Neural progenitor cell (in vitro differentiated cells): ENCODE measurements at regions not wholly inside any gene's neighbourhood (a gene's known extent, or its start where the extent isn't known, plus 50 kb on each side); places are given as distances from the start of the nearest gene placed in this dataset.

ENCODE experiments used
- DNase-seq: peaks from one replicate; pipeline ENCODE4 v3.0.0-alpha.2; 2016; ENCODE audit warnings: low spot score
- H2AFZ ChIP-seq: fragments of 200-600 bp; sonication (generic); replicated peaks from 2 replicates; pipeline ENCODE4 v1.6.1; 2016; ENCODE audit warnings: antibody characterized with exemption
- H3F3A ChIP-seq: fragments of 200-600 bp; sonication (generic); 2 replicates; pipeline ENCODE4 v1.6.1; 2016; ENCODE audit warnings: antibody characterized with exemption, low read depth
- H3K27ac ChIP-seq: fragments of 200-600 bp; sonication (generic); 2 replicates; pipeline ENCODE4 v1.5.1; 2016; ENCODE audit warnings: mild to moderate bottlenecking
- H3K27me3 ChIP-seq: fragments of 200-600 bp; sonication (generic); 2 replicates; pipeline ENCODE4 v1.6.1; 2016; ENCODE audit warnings: mild to moderate bottlenecking, moderate library complexity
- H3K36me3 ChIP-seq: fragments of 200-600 bp; sonication (generic); 2 replicates; pipeline ENCODE4 v1.5.1; 2016
- H3K4me1 ChIP-seq: fragments of 200-600 bp; sonication (generic); 2 replicates; pipeline ENCODE4 v1.6.1; 2016; ENCODE audit warnings: mixed run types
- H3K4me2 ChIP-seq: fragments of 200-600 bp; sonication (generic); 2 replicates; pipeline ENCODE4 v1.6.1; 2016
- H3K4me3 ChIP-seq: fragments of 200-600 bp; sonication (generic); 2 replicates; pipeline ENCODE4 v1.5.1; 2016
- H3K79me2 ChIP-seq: fragments of 200-600 bp; sonication (generic); 2 replicates; pipeline ENCODE4 v1.6.1; 2016; ENCODE audit warnings: low read depth
- H3K9ac ChIP-seq: fragments of 200-600 bp; sonication (generic); 2 replicates; pipeline ENCODE4 v1.6.1; 2016
- H3K9me3 ChIP-seq: fragments of 200-600 bp; sonication (generic); 2 replicates; pipeline ENCODE4 v1.5.1; 2016; ENCODE audit warnings: low read depth
- H4K20me1 ChIP-seq: fragments of 200-600 bp; sonication (generic); 2 replicates; pipeline ENCODE4 v1.6.1; 2016; ENCODE audit warnings: low read depth
- H3K27ac Mint-ChIP-seq: 3 replicates; pipeline ENCODE4 v1.8.0; 2021; ENCODE audit warnings: mixed read lengths
- H3K27me3 Mint-ChIP-seq: 2 replicates; pipeline ENCODE4 v1.8.0; 2022; ENCODE audit warnings: low read depth, mild to moderate bottlenecking, inconsistent platforms, moderate library complexity, mixed read lengths; ENCODE audit not compliant: insufficient read depth
- H3K36me3 Mint-ChIP-seq: 3 replicates; pipeline ENCODE4 v1.8.0; 2021; ENCODE audit warnings: mixed read lengths
- H3K4me1 Mint-ChIP-seq: 3 replicates; pipeline ENCODE4 v1.8.0; 2021; ENCODE audit warnings: mixed read lengths
- H3K4me3 Mint-ChIP-seq: 3 replicates; pipeline ENCODE4 v1.8.0; 2021; ENCODE audit warnings: mild to moderate bottlenecking, moderate library complexity, mixed read lengths
- H3K9me3 Mint-ChIP-seq: 3 replicates; pipeline ENCODE4 v1.8.0; 2020; ENCODE audit warnings: mixed read lengths
- CTCF ChIP-seq: fragments of 200-600 bp; sonication (generic); IDR thresholded peaks from 2 replicates; pipeline ENCODE4 v1.5.1; 2017; ENCODE audit warnings: antibody characterized with exemption, mild to moderate bottlenecking
- EZH2 ChIP-seq: fragments of 200-600 bp; sonication (generic); IDR thresholded peaks from 2 replicates; pipeline ENCODE4 v1.6.1; 2017; ENCODE audit warnings: antibody characterized with exemption, mild to moderate bottlenecking, moderate library complexity
- EZH2phosphoT487 ChIP-seq: fragments of 200-600 bp; sonication (generic); IDR thresholded peaks from 2 replicates; pipeline ENCODE4 v1.6.1; 2017; ENCODE audit warnings: antibody characterized with exemption

- no peak overlapping the region for H3K4me2 ChIP-seq
- H3K27ac Mint-ChIP-seq: no peak overlapping the region
- TF ChIP-seq EZH2phosphoT487 (no peak), CTCF (no peak), EZH2 (no peak)
- H4K20me1 ChIP-seq: no peaks in the 10 kb centered on the region
- H3K9ac ChIP-seq: no peak overlapping the region
- no peak overlapping the region for H3K27ac ChIP-seq
- H3F3A ChIP-seq: no peaks in the 10 kb centered on the region
- H3K4me3 Mint-ChIP-seq: peak overlapping the region; percentile 18
- no peaks in the 10 kb centered on the region for H3K9me3 ChIP-seq
- no peaks in the 10 kb centered on the region for H3K36me3 ChIP-seq
- no peaks in the 10 kb centered on the region for H3K36me3 Mint-ChIP-seq
- H3K27me3 Mint-ChIP-seq: peaks cover 8% of the 10 kb centered on the region
- H3K4me3 ChIP-seq: no peak overlapping the region
- peak overlapping the region; percentile 44 for H2AFZ ChIP-seq
- H3K9me3 Mint-ChIP-seq: peaks cover 4% of the 10 kb centered on the region
- peak; percentile 57 for DNase-seq
- H3K4me1 Mint-ChIP-seq: peaks cover 29% of the 10 kb centered on the region
- H3K4me1 ChIP-seq: no peaks in the 10 kb centered on the region
- no peaks in the 10 kb centered on the region for H3K27me3 ChIP-seq
- H3K79me2 ChIP-seq: no peaks in the 10 kb centered on the region
These were observed 521.5 kb downstream of the BCOR start for GRCh38 chrX:39576041-39576872.

- no peak overlapping the region for H3K27ac ChIP-seq
- no peak overlapping the region for H3K4me3 ChIP-seq
- H3K27me3 ChIP-seq: no peaks in the 10 kb centered on the region
- peak overlapping the region; percentile 22 for H3K4me3 Mint-ChIP-seq
- no peak overlapping the region for H3K4me2 ChIP-seq
- no peaks in the 10 kb centered on the region for H3K36me3 Mint-ChIP-seq
- H3K4me1 Mint-ChIP-seq: peaks cover 29% of the 10 kb centered on the region
- TF ChIP-seq EZH2phosphoT487: no peak
- no peak for TF ChIP-seq EZH2
- no peak for TF ChIP-seq CTCF
- H3K36me3 ChIP-seq: no peaks in the 10 kb centered on the region
- no peak for DNase-seq
- H3K4me1 ChIP-seq: no peaks in the 10 kb centered on the region
- peaks cover 8% of the 10 kb centered on the region for H3K27me3 Mint-ChIP-seq
- H3F3A ChIP-seq: no peaks in the 10 kb centered on the region
- H3K9me3 ChIP-seq: no peaks in the 10 kb centered on the region
- no peaks in the 10 kb centered on the region for H4K20me1 ChIP-seq
- H3K79me2 ChIP-seq: no peaks in the 10 kb centered on the region
- peaks cover 4% of the 10 kb centered on the region for H3K9me3 Mint-ChIP-seq
- H2AFZ ChIP-seq: no peak overlapping the region
- H3K9ac ChIP-seq: no peak overlapping the region
- H3K27ac Mint-ChIP-seq: peak overlapping the region; percentile 39
These were observed 520.4 kb downstream of the BCOR start for GRCh38 chrX:39577206-39577984.

- Histone ChIP-seq H3K4me2 (no peak overlapping the region), H3K9ac (no peak overlapping the region), H3K9me3 (no peaks in the 10 kb centered on the region), H3K27me3 (no peaks in the 10 kb centered on the region), H3K4me1 (no peaks in the 10 kb centered on the region), H3K4me3 (no peak overlapping the region), H4K20me1 (no peaks in the 10 kb centered on the region), H3K27ac (no peak overlapping the region), H3F3A (no peaks in the 10 kb centered on the region), H3K36me3 (no peaks in the 10 kb centered on the region), H3K79me2 (no peaks in the 10 kb centered on the region), H2AFZ (no peak overlapping the region)
- no peak overlapping the region for H3K27ac Mint-ChIP-seq
- no peaks in the 10 kb centered on the region for H3K36me3 Mint-ChIP-seq
- H3K27me3 Mint-ChIP-seq: peaks cover 10% of the 10 kb centered on the region
- no peak for DNase-seq
- no peak for TF ChIP-seq EZH2
- TF ChIP-seq EZH2phosphoT487: no peak
- no peak for TF ChIP-seq CTCF
- peaks cover 4% of the 10 kb centered on the region for H3K9me3 Mint-ChIP-seq
- H3K4me1 Mint-ChIP-seq: peaks cover 29% of the 10 kb centered on the region
- H3K4me3 Mint-ChIP-seq: no peak overlapping the region
These were observed 519.5 kb downstream of the BCOR start for GRCh38 chrX:39577985-39578869.
